Brain microvascular endothelial cell (primary cell): ENCODE measurements at regions not wholly inside any gene's neighbourhood (a gene's known extent, or its start where the extent isn't known, plus 50 kb on each side); places are given as distances from the start of the nearest gene placed in this dataset.
"Not testable (repeated sequence)": the region's sequence is repeated elsewhere in the genome, so short reads cannot be mapped to it uniquely, and the experiment has no call there.

Experiments
- DNase-seq: peaks from one replicate; pipeline ENCODE4 v3.0.0-alpha.2; 2020
- H3K27ac ChIP-seq: fragments of 250-450 bp; sonication (Bioruptor Pico); 2 replicates; pipeline ENCODE4 v1.5.1; 2020; ENCODE audit warnings: mild to moderate bottlenecking, moderate library complexity
- H3K27me3 ChIP-seq: fragments of 250-450 bp; sonication (Bioruptor Pico); replicated peaks from 2 replicates; pipeline ENCODE4 v1.5.1; 2020; ENCODE audit warnings: mild to moderate bottlenecking
- H3K36me3 ChIP-seq: fragments of 250-450 bp; sonication (Bioruptor Pico); replicated peaks from 2 replicates; pipeline ENCODE4 v1.5.1; 2020; ENCODE audit warnings: mild to moderate bottlenecking
- H3K4me3 ChIP-seq: 2 replicates; pipeline ENCODE4 v1.5.1; 2011; ENCODE audit warnings: low read depth, mild to moderate bottlenecking, control low read depth, low read length, moderate library complexity
- CTCF ChIP-seq: IDR thresholded peaks from 2 replicates; pipeline ENCODE4 v1.5.1; 2011; ENCODE audit warnings: low read depth, mild to moderate bottlenecking, moderate library complexity, low read length, control low read depth, inconsistent platforms; ENCODE audit errors: missing control alignments
- in situ Hi-C: cut with HindIII; loops from 2 replicates; pipeline ENCODE4 v1.10.0; 2017; ENCODE audit warnings: low sequenced_read_pairs, low pct_ligation_motif_present

DNA sequence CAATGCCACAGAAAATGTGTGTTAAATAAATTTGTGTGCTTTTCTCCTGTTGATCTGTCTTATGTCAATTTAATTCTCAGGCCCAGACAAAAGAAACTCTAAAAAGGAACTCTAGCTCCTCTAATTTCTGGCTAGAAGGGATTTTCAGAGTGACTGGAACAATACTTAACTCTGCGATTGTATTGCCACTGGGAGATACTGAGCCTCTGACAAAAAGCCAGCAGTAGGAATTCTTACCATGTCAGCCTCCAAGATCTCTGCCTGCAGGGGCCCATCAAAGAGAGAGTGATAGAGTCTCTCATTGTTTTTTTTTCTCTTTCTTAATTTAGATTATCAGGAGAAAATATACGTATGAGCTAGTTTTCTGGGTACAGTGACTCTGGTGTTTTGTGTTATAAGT is 1165.7 kb downstream of the BRINP3 start:
- no peak for DNase-seq
- in situ Hi-C loops: no loop called here

GRCh38 chr1:189312499-189312898 is 1165.2 kb downstream of the BRINP3 start:
- no peak overlapping the region for H3K27ac ChIP-seq
- TF ChIP-seq CTCF: no peak
- H3K4me3 ChIP-seq: no peak overlapping the region
- no peaks in the 10 kb centered on the region for H3K36me3 ChIP-seq
- H3K27me3 ChIP-seq: no peaks in the 10 kb centered on the region
- no peak for DNase-seq
- in situ Hi-C loops: no loop called here

More for the DNA sequence above, 1165.7 kb downstream of the BRINP3 start:
- H3K4me3 ChIP-seq: no peak overlapping the region
- no peaks in the 10 kb centered on the region for H3K36me3 ChIP-seq
- TF ChIP-seq CTCF: no peak
- no peaks in the 10 kb centered on the region for H3K27me3 ChIP-seq
- H3K27ac ChIP-seq: no peak overlapping the region

GRCh38 chr1:189313488-189313887 is 1164.2 kb downstream of the BRINP3 start:
- DNase-seq: no peak
- H3K36me3 ChIP-seq: no peaks in the 10 kb centered on the region
- TF ChIP-seq CTCF: no peak
- in situ Hi-C loops: no loop called here
- no peaks in the 10 kb centered on the region for H3K27me3 ChIP-seq
- no peak overlapping the region for H3K4me3 ChIP-seq
- H3K27ac ChIP-seq: no peak overlapping the region

- TF ChIP-seq CTCF: no peak
- H3K27ac ChIP-seq: no peak overlapping the region
- no peak overlapping the region for H3K4me3 ChIP-seq
- no peaks in the 10 kb centered on the region for H3K36me3 ChIP-seq
- H3K27me3 ChIP-seq: no peaks in the 10 kb centered on the region
- DNase-seq: no peak
- in situ Hi-C loops: no loop called here
Measured at GRCh38 chr1:189315035-189315901, 1162.4 kb downstream of the BRINP3 start.

- no peak overlapping the region for H3K27ac ChIP-seq
- no peaks in the 10 kb centered on the region for H3K36me3 ChIP-seq
- no peaks in the 10 kb centered on the region for H3K27me3 ChIP-seq
- no peak for TF ChIP-seq CTCF
- no peak overlapping the region for H3K4me3 ChIP-seq
- DNase-seq: no peak
- in situ Hi-C loops: no loop called here
Measured at GRCh38 chr1:189323091-189323490, 1154.6 kb downstream of the BRINP3 start.

GRCh38 chr1:189331071-189331470 is 1146.6 kb downstream of the BRINP3 start:
- H3K36me3 ChIP-seq, in situ Hi-C loops, DNase-seq, H3K27me3 ChIP-seq, H3K27ac ChIP-seq, H3K4me3 ChIP-seq: not testable (repeated sequence)
